ENCODE measurements at regions not wholly inside any gene's neighbourhood (a gene's known extent, or its start where the extent isn't known, plus 50 kb on each side); places are given as distances from the start of the nearest gene placed in this dataset.

GRCh38 chr10:35758076-35758475, 116.0 kb upstream of the FZD8 start:
- no peaks in the 10 kb centered on the region for H3K4me1 ChIP-seq (ENCODE audit: low read depth)
- H3K27ac ChIP-seq: no peak overlapping the region
- TF ChIP-seq CTCF (IDR thresholded peaks at IDR 0.05; ENCODE audit: low read depth, low read length): no peak

DNA sequence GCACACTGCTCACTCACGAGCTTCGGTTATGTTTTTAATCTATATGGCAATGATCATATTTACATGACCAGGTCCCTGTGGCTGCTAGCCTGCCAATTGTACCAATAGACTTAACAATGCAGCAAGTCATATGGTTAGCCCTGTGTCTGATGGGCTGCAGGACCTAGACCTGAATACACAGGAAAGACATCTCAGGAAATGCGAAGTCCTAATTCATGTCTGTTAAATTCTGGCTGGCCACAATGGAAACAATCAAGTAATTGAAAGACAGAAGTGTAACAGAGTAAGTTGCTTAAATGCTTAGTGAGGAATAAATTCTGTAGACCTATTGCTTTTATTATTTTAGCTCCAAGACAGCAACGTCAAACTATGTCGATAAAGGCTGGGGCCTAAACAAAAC, 112.4 kb upstream of the FZD8 start:
- TF ChIP-seq CTCF (IDR thresholded peaks at IDR 0.05; ENCODE audit: low read depth, low read length): no peak
- H3K4me1 ChIP-seq (ENCODE audit: low read depth): no peaks in the 10 kb centered on the region
- H3K36me3 ChIP-seq: no peaks in the 10 kb centered on the region
- no peak overlapping the region for H3K4me3 ChIP-seq
- H3K9me3 ChIP-seq (ENCODE audit: low read depth): no peaks in the 10 kb centered on the region
- no peak overlapping the region for H3K27ac ChIP-seq
- no peaks in the 10 kb centered on the region for H3K27me3 ChIP-seq
- no peak for DNase-seq (ENCODE audit: low read depth in 1 of 2, low spot score in 1 of 2)

More at GRCh38 chr10:35758076-35758475, 116.0 kb upstream of the FZD8 start:
- Histone ChIP-seq H3K36me3 (no peaks in the 10 kb centered on the region), H3K4me3 (no peak overlapping the region), H3K9me3 (ENCODE audit: low read depth) (no peaks in the 10 kb centered on the region), H3K27me3 (no peaks in the 10 kb centered on the region)
- peak in 1 of 2 donors; percentile 77 for DNase-seq (ENCODE audit: low read depth in 1 of 2, low spot score in 1 of 2)

- H3K27me3 ChIP-seq: no peaks in the 10 kb centered on the region
- H3K36me3 ChIP-seq: no peaks in the 10 kb centered on the region
- H3K27ac ChIP-seq: no peak overlapping the region
- H3K9me3 ChIP-seq (ENCODE audit: low read depth): no peaks in the 10 kb centered on the region
- DNase-seq (ENCODE audit: low read depth in 1 of 2, low spot score in 1 of 2): peak in 1 of 2 donors; percentile 60
- no peak for TF ChIP-seq CTCF (IDR thresholded peaks at IDR 0.05; ENCODE audit: low read depth, low read length)
- no peak overlapping the region for H3K4me3 ChIP-seq
- no peaks in the 10 kb centered on the region for H3K4me1 ChIP-seq (ENCODE audit: low read depth)
These were observed 110.7 kb upstream of the FZD8 start for GRCh38 chr10:35752469-35753461.

DNA sequence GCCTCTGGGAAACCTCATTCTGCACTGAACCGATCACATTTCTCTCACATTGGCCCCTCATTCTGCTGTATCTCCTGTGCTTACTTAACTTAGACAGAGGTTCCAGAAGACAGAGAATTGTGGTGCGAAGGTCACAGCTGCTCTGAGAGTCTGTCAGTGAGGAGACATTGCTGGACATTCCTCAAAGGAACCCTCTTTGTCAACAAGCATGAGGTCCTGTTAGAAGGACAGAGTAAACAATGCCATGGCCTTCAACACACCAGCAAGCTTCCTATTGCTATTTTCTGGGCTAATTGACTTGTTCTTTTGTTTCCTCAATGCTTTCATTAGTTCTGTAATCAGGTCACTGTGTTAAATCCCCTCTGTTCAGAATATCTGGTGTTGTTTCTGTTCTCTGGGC, 109.3 kb upstream of the FZD8 start:
- no peak overlapping the region for H3K4me3 ChIP-seq
- no peaks in the 10 kb centered on the region for H3K9me3 ChIP-seq (ENCODE audit: low read depth)
- no peaks in the 10 kb centered on the region for H3K36me3 ChIP-seq
- H3K27me3 ChIP-seq: no peaks in the 10 kb centered on the region
- no peak overlapping the region for H3K27ac ChIP-seq
- H3K4me1 ChIP-seq (ENCODE audit: low read depth): no peaks in the 10 kb centered on the region
- no peak for TF ChIP-seq CTCF (IDR thresholded peaks at IDR 0.05; ENCODE audit: low read depth, low read length)
- no peak for DNase-seq (ENCODE audit: low read depth in 1 of 2, low spot score in 1 of 2)

DNA sequence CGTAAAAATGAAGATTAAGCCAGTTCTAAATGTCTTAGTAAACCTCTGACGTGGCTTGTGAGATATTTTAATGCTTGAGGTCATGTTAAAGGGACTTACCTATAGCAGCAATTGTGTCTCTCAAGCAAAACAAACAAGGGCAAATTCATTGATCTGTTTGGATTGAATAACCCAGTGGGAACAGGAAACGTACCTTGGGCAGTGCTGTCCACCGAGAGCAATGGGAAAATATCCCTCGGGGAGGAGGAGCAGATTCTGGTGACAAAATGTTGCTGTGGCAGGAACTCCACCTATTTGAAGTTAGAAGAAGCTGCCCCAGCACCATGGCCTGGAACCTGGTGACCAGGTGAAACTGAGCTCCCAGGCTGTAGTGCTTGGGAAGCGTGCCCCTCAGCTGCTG, 107.1 kb upstream of the FZD8 start:
- no peak overlapping the region for H3K27ac ChIP-seq
- no peak for TF ChIP-seq CTCF (IDR thresholded peaks at IDR 0.05; ENCODE audit: low read depth, low read length)
- no peaks in the 10 kb centered on the region for H3K4me1 ChIP-seq (ENCODE audit: low read depth)
- no peaks in the 10 kb centered on the region for H3K27me3 ChIP-seq
- no peak overlapping the region for H3K4me3 ChIP-seq
- no peak for DNase-seq (ENCODE audit: low read depth in 1 of 2, low spot score in 1 of 2)
- H3K36me3 ChIP-seq: no peaks in the 10 kb centered on the region
- H3K9me3 ChIP-seq (ENCODE audit: low read depth): no peaks in the 10 kb centered on the region
